Femur (tissue), 1 donor: ENCODE measurements at regions not wholly inside any gene's neighbourhood (a gene's known extent, or its start where the extent isn't known, plus 50 kb on each side); places are given as distances from the start of the nearest gene placed in this dataset.

Experiments used
- DNase-seq: peaks from one replicate; pipeline ENCODE4 v3.0.0-alpha.2; 2017

DNA sequence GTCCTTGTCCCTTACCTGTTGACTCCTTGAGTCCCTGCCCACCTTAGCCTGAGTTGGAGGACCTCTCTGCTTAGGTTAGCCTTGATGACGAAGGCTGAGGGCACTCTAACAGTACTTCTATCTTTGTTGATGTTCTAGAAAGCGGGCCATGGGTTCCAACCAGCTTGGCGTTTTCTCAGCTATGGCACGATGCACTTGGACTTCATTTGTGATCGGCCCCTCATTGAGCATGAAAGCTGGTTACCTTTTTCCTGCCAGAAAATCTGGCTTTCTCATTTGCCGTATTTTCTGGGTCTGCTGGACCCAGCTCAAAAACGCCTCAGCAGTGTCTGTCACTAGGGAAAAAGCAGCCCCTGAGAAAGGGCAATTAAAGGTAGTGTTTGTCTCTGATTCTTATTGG lies 290.8 kb downstream of the EMP1 start:
- no peak for DNase-seq

DNA sequence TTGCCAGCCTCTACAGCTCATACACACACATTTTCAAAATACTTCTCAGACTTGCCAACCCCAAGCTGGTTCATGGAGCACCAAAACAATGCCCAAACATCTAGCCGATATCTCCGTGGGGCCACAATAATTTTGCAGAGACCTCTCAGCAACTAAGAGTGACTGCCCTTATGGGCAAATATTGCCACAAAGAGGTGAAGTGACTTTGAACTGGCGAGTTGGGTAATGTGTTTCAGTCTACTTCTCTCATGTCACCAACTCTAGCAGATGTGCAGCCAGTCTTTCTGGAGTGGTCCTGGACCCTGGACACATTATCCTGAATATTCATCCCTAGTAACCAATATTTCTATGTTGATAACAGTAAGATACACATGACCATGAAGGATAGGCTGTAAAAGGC lies 290.3 kb downstream of the EMP1 start:
- no peak for DNase-seq

DNA sequence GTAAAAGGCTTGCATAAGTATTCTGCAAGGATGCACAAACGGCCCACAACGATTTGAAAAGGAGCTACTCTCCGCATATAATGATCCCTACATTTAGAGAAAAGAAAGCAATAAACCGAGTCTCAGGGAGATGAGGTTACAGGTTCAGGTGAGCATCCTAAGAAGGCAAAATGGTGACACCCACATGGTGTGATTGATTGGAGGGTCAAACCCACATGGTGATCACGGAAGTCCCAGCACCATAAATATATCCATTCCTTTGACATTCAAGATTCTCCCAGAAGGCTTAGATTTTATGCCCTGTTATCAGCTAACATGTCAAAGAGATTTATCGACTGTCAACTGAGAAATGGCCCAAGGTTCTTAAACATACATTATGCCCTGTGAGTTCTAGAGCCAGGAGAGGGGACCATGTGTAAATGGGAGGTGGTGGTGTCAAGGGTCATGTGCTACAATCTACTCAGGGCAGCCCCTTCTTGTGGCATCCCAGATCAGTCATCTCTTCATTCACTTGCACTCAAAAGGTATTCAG lies 282.2 kb downstream of the EMP1 start:
- no peak for DNase-seq

DNA sequence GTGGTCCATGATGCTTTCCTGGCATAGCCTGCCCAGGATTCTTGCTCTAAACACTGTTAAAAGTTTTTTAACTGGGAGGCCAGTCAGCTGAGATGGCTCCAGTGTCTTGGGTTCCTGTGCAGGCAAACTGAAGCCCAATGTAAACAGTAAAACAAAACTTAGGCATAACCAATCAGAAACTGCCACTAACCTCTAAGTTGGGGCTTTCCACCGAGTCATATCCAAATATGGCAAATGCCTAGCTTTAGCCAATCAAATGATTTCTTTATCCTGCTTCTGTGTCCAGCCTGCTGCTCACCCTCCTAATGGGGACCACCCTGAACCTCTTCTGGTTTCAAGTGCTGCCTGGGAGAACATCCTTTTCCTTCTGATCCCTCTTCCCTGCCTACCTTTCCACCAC lies 277.9 kb downstream of the EMP1 start:
- DNase-seq: no peak

DNA sequence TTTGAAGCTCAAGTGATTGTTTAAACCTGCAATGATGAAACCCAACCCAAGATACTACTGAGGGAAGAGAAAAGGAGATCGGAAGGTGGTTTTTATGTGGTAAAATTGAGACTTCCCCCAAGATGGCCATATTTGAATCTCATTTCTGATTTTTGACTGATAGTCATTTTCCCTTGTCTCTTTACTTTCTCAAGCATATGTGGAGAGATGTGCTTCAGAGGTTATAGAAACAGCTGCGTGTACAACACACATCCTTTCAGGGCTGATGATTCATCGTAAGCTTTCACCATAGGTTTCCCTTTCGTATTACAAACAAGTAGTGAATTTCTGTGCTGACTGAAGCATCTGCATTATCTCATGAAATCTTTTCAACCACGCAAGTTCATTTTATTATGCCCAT lies 276.2 kb downstream of the EMP1 start:
- DNase-seq: no peak

DNA sequence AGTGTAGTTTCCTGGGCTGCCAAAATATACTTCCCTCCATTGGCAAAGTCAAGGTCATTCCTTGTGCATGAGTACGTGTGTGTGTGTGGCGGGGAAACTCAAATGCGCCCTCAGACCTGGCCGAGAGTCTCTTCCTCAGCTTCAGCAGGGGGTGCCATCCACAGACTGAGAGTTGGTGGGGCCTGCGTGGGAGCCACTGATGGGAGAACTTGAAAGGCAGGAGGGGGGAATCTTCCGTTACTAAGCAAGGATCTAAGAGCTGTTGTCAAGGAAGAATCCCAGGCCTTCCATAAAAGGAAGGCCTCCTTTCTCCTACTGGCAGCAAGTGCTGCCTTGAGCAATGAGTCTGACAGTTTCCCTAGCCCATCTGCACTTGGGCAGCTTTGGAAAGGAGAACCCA lies 274.9 kb downstream of the EMP1 start:
- DNase-seq: no peak

DNA sequence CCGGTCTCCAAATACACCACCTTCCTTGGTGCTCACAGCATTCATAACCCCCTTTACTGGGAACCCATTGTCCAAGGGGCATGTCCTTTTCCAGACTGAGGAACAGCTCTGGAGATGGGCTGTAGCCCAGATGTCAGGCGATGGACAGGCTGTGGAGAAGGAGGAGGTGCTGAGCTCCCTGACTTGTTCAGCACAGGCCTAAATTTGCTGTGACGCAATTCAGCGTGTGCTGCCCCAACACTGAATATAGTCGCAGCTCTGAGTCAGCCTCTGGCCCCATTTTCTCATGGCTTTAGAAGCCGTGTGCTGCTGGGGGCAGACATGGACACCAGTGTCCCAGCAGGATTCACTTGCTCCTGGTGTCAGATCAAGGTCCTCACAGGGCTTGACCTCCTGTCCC lies 269.1 kb downstream of the EMP1 start:
- no peak for DNase-seq

DNA sequence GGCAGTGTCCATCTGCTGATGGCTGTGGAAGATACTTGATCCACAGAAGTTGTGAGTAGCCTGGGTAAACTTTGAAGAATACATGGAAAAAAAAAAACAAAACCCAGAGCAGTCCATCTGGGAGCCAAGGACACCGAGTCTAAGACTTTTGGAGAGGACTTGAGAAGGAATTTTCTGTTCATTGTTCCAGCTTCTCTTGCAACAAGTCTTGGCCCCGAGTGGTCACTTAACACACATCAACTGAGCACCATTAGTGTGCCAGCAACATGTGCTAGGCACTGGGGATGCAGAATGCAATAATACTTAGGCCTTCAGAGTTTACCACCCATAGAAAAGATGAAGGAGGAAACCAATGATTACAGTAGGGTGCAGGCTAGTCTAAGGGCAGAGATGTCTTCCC lies 266.7 kb downstream of the EMP1 start:
- no peak for DNase-seq

DNA sequence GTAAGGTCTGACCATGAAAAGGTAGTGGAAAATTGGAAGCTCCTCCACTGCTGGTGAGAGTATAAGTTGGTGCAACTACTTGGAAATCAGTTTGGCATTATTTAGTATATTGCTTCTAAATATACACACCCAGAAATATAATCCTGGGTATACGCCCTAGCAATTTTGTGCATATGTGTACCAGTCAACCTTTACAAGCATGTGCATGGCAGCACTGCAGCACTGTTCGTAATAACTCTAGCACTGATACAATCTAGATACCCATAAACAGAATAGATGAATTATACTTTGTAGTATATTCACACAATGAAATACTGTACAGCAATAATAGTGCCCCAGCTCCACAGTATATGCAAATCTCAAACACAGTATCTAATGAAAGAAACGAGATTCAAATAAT lies 265.9 kb downstream of the EMP1 start:
- DNase-seq: no peak

DNA sequence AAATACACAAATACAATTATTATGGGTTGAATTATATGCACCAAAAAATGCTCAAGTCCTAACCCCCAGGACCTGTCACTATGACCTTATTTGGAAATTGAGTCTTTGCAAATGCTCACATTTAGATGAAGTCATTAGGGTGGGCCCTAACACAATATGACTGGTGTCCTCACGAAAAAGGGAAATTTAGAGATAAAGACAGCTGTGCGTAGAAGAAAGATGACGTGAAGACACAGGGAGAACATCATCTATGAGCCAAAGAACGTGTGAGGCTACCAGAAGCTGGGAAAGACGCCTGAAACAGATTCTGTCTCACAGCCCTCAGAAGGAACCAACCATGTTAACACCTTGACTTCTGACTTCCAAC lies 259.2 kb downstream of the EMP1 start:
- no peak for DNase-seq

DNA sequence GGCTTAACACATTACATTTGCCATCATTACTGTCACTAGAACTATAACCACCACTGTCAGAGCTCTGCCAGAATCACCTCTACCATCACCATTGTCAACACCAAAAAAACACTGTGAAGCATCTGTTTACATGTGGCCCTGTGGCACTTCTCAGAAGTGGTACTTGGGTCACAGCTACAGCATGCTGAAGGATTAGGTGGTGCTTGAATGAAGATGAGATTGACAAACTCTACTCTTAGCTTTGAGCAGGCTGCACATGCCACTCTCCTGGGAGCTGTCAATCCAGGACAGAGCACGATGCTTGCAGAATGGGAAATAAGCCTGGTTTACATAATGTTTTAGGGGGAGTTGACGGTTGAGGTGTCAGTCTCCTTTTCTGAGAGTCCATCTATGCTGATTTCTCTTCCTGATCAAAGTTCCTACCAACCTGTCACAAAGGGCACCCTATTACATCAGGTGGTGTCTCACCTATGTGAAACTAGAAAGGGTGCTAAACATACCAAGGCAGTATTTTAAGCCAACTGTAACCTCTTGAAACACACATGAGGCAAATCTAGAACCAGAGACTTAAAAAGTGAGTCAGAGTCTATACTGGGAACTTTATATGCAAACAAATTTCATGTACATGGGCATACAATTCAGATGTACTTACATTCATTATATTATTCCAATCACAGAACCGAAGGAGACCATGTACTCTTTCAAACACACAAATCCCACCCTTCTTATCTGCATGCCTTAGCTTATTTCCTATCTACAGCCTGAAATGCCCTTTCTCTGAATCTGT lies 258.7 kb downstream of the EMP1 start:
- DNase-seq: no peak

DNA sequence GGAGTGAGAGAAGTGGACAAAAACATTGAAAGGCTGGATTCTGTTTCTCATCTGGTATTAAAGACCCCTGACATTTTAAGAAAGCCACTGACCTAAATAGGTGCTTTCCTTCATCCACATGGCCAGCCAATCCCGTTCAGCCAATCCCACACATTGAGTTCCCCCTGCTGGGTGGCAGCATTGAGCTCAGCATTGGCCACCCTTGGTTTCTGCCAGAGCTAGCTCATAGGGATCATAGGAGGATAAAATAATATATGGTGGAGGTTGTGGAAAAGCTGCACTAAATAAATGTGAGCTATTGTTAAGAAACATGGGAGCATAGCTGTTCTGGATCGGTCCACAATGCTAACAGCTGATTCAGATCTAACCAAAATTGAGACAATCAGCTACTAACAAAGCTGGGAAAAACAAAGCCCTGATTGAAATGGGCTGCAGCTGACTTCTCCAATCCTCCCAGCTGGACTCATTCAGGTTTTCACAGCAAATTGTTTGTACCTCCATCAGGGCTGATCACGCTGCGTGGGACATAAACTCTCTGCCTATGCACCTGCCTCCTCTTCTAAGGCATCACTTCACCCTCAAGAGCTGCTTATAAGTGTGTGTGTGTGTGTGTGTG lies 256.5 kb downstream of the EMP1 start:
- DNase-seq: no peak

DNA sequence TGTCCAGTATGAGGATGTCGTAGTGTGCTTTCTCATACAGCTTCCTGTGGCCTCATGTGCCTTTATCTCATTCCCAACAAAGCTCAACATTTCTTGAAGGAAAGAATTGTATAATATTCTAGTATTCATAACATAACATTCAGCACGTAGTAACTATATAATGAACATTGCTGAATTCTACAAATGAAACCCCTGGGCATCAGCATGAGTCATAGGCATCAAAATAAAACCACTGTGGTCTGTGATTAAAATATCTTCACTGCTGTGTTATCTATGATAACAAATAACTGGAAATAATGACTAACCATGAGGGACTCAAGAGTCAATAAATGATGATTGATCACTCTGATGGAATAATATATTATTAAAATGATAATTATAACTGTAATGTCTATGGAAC lies 255.2 kb downstream of the EMP1 start:
- DNase-seq: no peak

DNA sequence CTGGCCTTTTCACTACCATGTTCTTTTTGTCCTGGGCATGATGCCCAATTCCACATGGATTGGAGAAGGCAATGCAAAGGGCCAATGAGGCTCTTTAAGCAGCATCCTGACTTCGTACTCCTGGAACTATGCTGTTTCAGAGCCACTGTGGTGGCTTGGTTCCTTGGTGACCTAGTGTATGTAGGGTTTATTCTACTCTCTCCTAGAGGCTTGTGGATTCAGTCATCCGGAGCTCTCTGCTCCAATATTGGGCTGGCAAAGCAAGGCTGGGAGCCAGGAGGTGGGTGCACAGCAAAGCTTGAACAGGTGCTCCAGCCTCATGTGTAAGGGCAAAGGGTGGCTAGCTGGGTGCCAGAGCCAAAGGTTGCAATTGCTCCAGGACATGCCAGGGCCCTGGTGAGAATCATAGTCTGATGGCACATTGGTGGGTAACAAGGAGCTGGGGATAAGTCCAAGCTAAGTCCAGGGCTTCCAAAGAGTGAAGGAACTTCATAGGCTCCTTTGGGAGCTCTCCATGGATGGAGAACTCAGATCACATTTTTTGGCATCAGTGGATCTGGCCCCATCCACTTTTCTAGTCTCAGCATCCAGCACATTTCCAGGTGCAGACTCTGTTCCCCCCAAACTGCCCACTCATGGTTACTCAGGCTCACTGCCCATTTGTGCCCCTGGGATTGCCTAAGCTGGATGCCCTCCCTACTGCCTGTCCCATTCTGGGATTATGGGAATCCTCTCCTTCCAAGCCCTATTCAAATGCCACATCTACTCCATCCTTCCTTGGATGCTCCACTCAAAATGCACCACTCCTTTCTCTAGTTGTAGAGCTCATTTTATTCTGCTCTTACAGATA lies 253.9 kb downstream of the EMP1 start:
- no peak for DNase-seq

DNA sequence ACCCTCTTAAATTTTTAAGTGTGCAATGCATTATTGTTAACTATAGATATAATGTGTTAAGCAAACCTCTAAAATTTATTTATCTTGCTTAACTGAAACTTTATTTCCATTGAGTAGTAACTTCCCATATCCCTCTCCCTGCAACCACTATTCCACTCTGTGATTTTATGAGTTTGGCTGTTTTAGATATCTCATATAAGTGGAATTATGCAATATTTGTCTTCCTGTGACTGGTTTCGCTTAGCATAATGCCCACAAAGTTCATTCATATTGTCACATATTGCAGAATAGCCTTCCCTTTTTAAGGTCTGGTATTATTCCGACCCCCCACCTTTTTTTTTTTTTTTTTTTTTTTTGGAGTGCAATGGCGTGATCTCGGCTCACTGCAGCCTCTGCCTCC lies 247.6 kb downstream of the EMP1 start:
- DNase-seq: no peak

DNA sequence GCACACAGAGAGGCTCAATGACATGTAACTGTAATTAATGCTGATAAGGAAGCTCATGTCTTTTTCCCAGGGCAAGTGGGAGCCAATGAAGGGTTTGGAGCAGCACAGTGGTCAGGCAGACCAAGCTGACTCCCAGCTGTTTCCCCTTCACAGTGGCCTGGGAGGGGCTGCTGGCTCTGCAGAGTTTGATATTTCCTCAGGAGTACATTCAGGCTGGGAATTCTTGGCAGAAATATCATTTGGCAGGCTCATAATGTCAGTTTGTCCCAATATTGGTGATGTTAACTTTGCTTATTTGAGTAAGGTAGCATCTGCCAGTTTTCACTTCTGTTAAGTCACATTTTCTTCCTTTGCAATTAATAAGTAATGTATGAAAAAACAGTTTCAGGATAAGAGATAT lies 247.0 kb downstream of the EMP1 start:
- DNase-seq: no peak

DNA sequence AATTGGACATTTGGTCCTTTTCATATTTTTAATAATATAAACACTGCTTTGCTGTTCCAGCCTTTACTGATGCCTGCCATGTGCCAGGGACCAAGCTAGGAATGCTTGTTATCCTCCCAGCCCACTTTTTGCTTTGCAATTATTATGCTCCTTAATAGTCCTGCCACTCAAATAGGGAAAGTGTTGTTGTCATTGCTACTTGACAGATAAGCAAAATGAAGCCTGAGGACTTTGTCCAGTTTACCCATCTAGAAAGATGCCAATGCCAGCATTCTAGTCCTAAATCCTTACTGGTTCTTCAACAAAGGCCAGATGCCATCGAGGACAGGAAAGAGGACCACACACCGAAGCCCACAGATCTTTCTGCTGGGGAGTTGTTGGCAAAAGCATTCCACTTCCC lies 246.5 kb downstream of the EMP1 start:
- no peak for DNase-seq

DNA sequence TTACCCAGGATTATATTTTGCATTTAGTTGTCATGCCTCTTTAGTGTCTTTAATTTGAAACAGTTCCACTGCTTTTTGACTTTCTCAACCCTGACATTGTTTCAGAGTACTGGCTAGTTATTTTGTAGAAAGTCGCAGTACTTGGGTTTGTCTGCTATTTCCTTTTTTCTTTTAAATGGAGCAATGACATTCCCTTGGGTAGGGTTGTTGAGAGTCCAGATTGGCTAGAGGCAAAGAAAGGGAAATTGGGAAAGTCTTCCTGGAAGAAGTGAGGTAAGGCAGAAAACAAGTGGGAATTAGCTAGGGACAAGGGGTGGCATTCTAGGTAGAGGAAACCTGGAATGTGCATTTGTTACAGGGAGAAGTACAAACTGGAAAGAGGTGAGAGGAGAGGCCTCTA lies 245.9 kb downstream of the EMP1 start:
- DNase-seq: no peak

DNA sequence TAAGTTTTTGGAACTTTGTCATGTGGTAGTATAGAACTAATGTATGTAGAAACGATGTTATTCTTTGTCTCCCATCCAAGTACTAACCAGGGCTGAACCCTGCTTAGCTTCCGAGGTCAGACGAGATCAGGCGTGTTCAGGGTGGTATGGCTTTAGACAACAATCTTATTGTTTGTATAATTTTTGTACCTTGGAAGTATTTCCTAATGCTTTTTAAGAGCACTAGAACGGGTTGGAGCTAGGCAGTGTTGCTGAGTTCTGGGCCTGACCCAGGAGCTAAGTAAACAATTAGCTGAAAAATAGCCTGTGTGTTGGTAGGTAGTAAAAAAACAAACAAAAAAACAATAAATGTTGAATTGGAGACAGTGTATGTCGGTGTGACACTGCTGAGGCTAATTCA lies 244.3 kb downstream of the EMP1 start:
- DNase-seq: no peak

DNA sequence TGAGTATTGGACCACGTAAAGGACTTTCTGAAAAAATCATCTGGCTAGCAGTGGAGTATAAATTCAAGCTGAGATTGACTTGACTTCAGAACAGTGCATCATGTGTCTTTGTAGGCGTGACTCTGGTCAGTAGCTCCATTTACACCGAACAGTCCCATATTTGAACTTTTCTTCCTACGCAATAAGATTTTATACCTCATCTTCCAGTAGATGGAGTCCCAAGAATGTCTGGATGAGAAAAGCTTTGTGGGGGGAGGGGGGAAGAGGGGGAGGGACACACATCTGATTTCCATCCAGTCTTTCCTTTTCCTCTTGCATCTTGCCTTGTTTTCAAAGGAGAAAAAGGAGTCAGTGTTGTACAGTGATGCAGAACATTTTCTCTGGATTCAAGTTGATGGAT lies 241.0 kb downstream of the EMP1 start:
- no peak for DNase-seq

DNA sequence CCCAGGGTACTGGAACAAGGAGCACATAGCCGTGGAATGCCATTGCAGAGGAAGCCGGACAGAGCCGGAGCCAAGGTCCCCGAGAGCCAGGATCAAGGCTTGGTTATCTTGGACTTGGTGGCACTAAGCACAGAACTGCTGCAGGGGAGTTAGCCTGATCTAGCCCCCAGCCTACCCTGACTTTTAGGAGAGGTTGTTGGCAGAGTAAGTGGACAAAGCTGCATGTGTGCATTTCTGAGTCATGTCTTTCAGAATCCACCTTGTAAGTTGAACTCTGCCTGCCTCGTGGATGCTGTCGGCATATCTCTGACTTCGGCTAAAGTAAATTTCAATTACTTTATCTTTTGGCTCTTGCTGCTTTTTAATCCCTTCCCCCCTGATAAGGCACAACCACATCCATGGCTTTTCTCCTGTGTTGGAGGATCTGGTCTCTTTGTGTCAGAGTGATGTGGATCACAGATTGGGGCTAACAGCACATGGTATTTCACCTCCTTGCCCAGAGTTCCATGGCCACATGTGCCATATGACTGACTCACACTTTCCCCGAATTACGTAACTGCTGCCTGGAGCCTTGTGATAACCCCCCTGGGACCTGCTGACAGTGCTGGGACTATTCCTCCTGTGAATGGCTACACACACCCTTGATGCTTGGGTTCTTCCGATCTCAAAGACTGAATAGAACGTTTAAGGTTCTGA lies 240.3 kb downstream of the EMP1 start:
- no peak for DNase-seq

DNA sequence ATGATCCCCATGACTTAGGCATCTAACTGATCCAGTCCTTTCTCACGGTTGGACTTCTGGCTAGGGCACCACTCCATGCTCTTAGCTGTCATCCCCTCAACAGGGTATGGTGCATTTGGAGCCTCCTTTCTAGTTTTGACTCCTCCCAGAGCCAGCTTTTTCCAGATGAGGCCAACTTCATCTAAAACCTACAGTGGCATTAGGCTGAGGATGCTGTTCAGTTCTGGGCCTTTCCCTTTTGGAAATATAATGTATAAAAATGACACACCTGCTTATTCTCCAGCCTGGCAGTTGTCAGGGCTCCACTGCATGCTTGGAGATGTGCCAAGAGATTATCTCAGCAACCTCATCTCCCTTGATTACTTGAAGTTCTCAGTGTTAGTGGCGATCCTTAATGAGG lies 239.7 kb downstream of the EMP1 start:
- no peak for DNase-seq

DNA sequence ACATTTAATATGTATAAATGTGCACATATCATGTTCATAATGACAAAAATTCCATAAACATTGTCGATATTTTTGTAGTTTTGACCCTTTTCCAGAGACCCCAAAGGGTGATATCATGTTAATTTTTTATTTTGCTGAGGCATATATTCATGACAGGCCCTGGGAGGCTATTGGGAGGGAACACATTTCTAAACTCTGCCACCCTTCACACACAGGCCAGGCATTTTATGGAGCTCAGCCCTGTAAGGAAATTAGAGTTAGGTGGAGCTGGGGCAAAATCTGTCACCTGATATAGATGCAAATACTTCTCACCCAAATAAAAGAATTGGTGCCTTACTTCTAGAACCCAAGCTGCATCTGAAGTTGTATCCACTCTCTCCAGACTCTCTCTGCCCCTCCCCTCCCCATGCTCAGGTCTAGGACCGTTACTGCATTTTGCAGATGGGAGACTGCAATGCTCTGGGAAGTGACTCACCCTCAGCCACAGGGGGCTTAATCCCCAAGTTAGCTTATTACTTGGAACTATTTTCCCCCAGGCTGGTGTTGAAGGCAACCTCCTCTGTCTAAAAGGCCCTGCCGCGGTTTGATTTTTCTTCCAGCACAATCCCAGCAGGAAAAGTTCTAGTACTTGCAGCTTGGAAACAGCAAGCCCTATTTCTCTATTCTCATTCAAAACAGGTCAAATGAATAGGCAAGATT lies 238.9 kb downstream of the EMP1 start:
- DNase-seq: no peak
